CD4-positive, alpha-beta memory T cell (primary cell): ENCODE measurements at regions not wholly inside any gene's neighbourhood (a gene's known extent, or its start where the extent isn't known, plus 50 kb on each side); places are given as distances from the start of the nearest gene placed in this dataset.
"Not testable (repeated sequence)": the region's sequence is repeated elsewhere in the genome, so short reads cannot be mapped to it uniquely, and the experiment has no call there.

Source experiments
- CTCF ChIA-PET: fragments of 350-600 bp; sonication (Branson Sonifier 250); formaldehyde crosslinking; loops from one replicate; lab custom pipeline; 2021; ENCODE audit warnings: inconsistent platforms; ENCODE audit not compliant: partially characterized antibody; lab: Charles Lee
- POLR2A ChIA-PET: fragments of 350-600 bp; sonication (Branson Sonifier 250); formaldehyde crosslinking; loops from one replicate; lab custom pipeline; 2021; ENCODE audit not compliant: partially characterized antibody; lab: Charles Lee
- DNase-seq, 5 donors: peaks; one replicate each; pipeline versions ENCODE4 v3.0.0 to v3.0.0-alpha.2; 2020 to 2022; ENCODE audit warnings: mixed read lengths in 1 of 5
- H3K27ac ChIP-seq: one replicate; pipeline ENCODE4 v1.7.0; 2013; ENCODE audit warnings: low read depth, low read length
- H3K27me3 ChIP-seq: 2 replicates; pipeline ENCODE4 v1.7.0; 2013; ENCODE audit warnings: mild to moderate bottlenecking, low read length, moderate library complexity; ENCODE audit not compliant: insufficient read depth
- H3K36me3 ChIP-seq: 2 replicates; pipeline ENCODE4 v1.7.0; 2013; ENCODE audit warnings: mild to moderate bottlenecking, low read length, moderate library complexity; ENCODE audit not compliant: insufficient read depth
- H3K4me1 ChIP-seq: 2 replicates; pipeline ENCODE4 v1.7.0; 2013; ENCODE audit warnings: mild to moderate bottlenecking, low read length, moderate library complexity; ENCODE audit not compliant: insufficient read depth
- H3K4me3 ChIP-seq, 2 donors: one replicate each; pipeline ENCODE4 v1.7.0; 2013; ENCODE audit warnings: low read length in 2 of 2, mild to moderate bottlenecking in 1 of 2
- H3K9me3 ChIP-seq, 2 donors: one replicate each; pipeline ENCODE4 v1.7.0; 2013; ENCODE audit warnings: low read length in 2 of 2, control low read depth in 1 of 2; ENCODE audit not compliant: control insufficient read depth in 1 of 2
- H3K27ac Mint-ChIP-seq, 7 donors: one replicate each; pipeline ENCODE4 v1.8.0; 2020 to 2021; ENCODE audit warnings: mixed read lengths in 7 of 7, mild to moderate bottlenecking in 6 of 7, inconsistent platforms in 3 of 7, moderate library complexity in 3 of 7
- H3K27me3 Mint-ChIP-seq, 2 donors: one replicate each; pipeline ENCODE4 v1.8.0; 2020 to 2021; ENCODE audit warnings: mixed read lengths in 2 of 2
- H3K36me3 Mint-ChIP-seq, 2 donors: one replicate each; pipeline ENCODE4 v1.8.0; 2020 to 2021; ENCODE audit warnings: mixed read lengths in 2 of 2, inconsistent platforms in 1 of 2, mild to moderate bottlenecking in 1 of 2
- H3K4me1 Mint-ChIP-seq, 4 donors: one replicate each; pipeline ENCODE4 v1.8.0; 2020 to 2021; ENCODE audit warnings: mixed read lengths in 4 of 4, mild to moderate bottlenecking in 1 of 4
- H3K4me3 Mint-ChIP-seq, 8 donors: one replicate each; pipeline ENCODE4 v1.8.0; 2020 to 2021; ENCODE audit warnings: mixed read lengths in 8 of 8, mild to moderate bottlenecking in 7 of 8, moderate library complexity in 6 of 8, inconsistent platforms in 3 of 8
- H3K9me3 Mint-ChIP-seq, 8 donors: one replicate each; pipeline ENCODE4 v1.8.0; 2020 to 2021; ENCODE audit warnings: mixed read lengths in 8 of 8, mild to moderate bottlenecking in 5 of 8, inconsistent platforms in 3 of 8, moderate library complexity in 1 of 8
- intact Hi-C: fragments of 100-400 bp; cut with micrococcal nuclease; formaldehyde crosslinking; loops from one replicate; pipeline ENCODE4 v1.15.1; 2023

- not testable (repeated sequence) for H3K9me3 ChIP-seq, H3K4me3 Mint-ChIP-seq
Measured at GRCh38 chr12:84154991-84155930, 757.3 kb downstream of the SLC6A15 start.

GRCh38 chr12:84154439-84154990 lies 758.1 kb downstream of the SLC6A15 start:
- H3K9me3 ChIP-seq, H3K27ac ChIP-seq, DNase-seq, H3K4me1 Mint-ChIP-seq, H3K4me3 ChIP-seq, H3K36me3 Mint-ChIP-seq, POLR2A ChIA-PET, H3K4me3 Mint-ChIP-seq, H3K36me3 ChIP-seq, H3K27me3 Mint-ChIP-seq, intact Hi-C loops, H3K4me1 ChIP-seq, CTCF ChIA-PET, H3K27me3 ChIP-seq, H3K27ac Mint-ChIP-seq: not testable (repeated sequence)
- peaks cover 0 to 10% (median 4%) of the 10 kb centered on the region in 8 donors for H3K9me3 Mint-ChIP-seq

More at GRCh38 chr12:84154991-84155930, 757.3 kb downstream of the SLC6A15 start:
- H3K36me3 ChIP-seq, intact Hi-C loops, DNase-seq, H3K36me3 Mint-ChIP-seq, CTCF ChIA-PET, H3K27ac Mint-ChIP-seq, POLR2A ChIA-PET, H3K4me1 ChIP-seq, H3K27ac ChIP-seq, H3K4me1 Mint-ChIP-seq, H3K4me3 ChIP-seq, H3K27me3 Mint-ChIP-seq, H3K9me3 Mint-ChIP-seq, H3K27me3 ChIP-seq: not testable (repeated sequence)

GRCh38 chr12:84150201-84150600 lies 762.4 kb downstream of the SLC6A15 start:
- H3K27me3 Mint-ChIP-seq = no peaks in the 10 kb centered on the region
- H3K9me3 ChIP-seq = no peaks in the 10 kb centered on the region
- H3K4me1 ChIP-seq = no peaks in the 10 kb centered on the region
- H3K27me3 ChIP-seq = no peaks in the 10 kb centered on the region
- H3K9me3 Mint-ChIP-seq = peaks cover 2 to 32% (median 6%) of the 10 kb centered on the region in 8 donors
- H3K4me1 Mint-ChIP-seq = no peaks in the 10 kb centered on the region
- intact Hi-C loops = no loop called here
- no peak overlapping the region for H3K27ac Mint-ChIP-seq
- ChIA-PET POLR2A (no interaction called here), CTCF (no interaction called here)
- no peaks in the 10 kb centered on the region for H3K36me3 ChIP-seq
- no peak overlapping the region for H3K4me3 Mint-ChIP-seq
- DNase-seq = no peak
- no peak overlapping the region for H3K27ac ChIP-seq
- no peaks in the 10 kb centered on the region for H3K36me3 Mint-ChIP-seq
- H3K4me3 ChIP-seq = no peak overlapping the region

GRCh38 chr12:84148335-84148734 lies 764.3 kb downstream of the SLC6A15 start:
- Mint-ChIP-seq H3K4me1 (no peaks in the 10 kb centered on the region), H3K27ac (no peak overlapping the region), H3K4me3 (no peak overlapping the region), H3K36me3 (no peaks in the 10 kb centered on the region), H3K27me3 (no peaks in the 10 kb centered on the region), H3K9me3 (peaks cover 2 to 27% (median 6%) of the 10 kb centered on the region in 8 donors)
- ChIA-PET POLR2A (no interaction called here), CTCF (no interaction called here)
- no peak for DNase-seq
- Histone ChIP-seq H3K27ac (no peak overlapping the region), H3K36me3 (no peaks in the 10 kb centered on the region), H3K9me3 (no peaks in the 10 kb centered on the region), H3K27me3 (no peaks in the 10 kb centered on the region), H3K4me3 (no peak overlapping the region), H3K4me1 (no peaks in the 10 kb centered on the region)
- intact Hi-C loops = no loop called here

GRCh38 chr12:84136862-84137367 lies 775.7 kb downstream of the SLC6A15 start:
- Mint-ChIP-seq H3K36me3 (no peaks in the 10 kb centered on the region), H3K27ac (no peak overlapping the region), H3K4me1 (no peaks in the 10 kb centered on the region), H3K27me3 (no peaks in the 10 kb centered on the region), H3K4me3 (no peak overlapping the region), H3K9me3 (peaks cover 0 to 6% (median 0%) of the 10 kb centered on the region in 8 donors)
- Histone ChIP-seq H3K36me3 (no peaks in the 10 kb centered on the region), H3K27ac (no peak overlapping the region), H3K4me3 (no peak overlapping the region), H3K9me3 (no peaks in the 10 kb centered on the region), H3K4me1 (no peaks in the 10 kb centered on the region), H3K27me3 (no peaks in the 10 kb centered on the region)
- DNase-seq = no peak
- POLR2A ChIA-PET = no interaction called here
- intact Hi-C loops = no loop called here
- CTCF ChIA-PET = no interaction called here

GRCh38 chr12:84135586-84136279 lies 776.9 kb downstream of the SLC6A15 start:
- Mint-ChIP-seq H3K27ac (no peak overlapping the region), H3K9me3 (peaks cover 0 to 6% (median 0%) of the 10 kb centered on the region in 8 donors), H3K36me3 (no peaks in the 10 kb centered on the region), H3K4me1 (no peaks in the 10 kb centered on the region), H3K27me3 (no peaks in the 10 kb centered on the region), H3K4me3 (no peak overlapping the region)
- H3K4me1 ChIP-seq = no peaks in the 10 kb centered on the region
- no peaks in the 10 kb centered on the region for H3K36me3 ChIP-seq
- intact Hi-C loops = no loop called here
- DNase-seq = no peak
- H3K27me3 ChIP-seq = no peaks in the 10 kb centered on the region
- no peaks in the 10 kb centered on the region for H3K9me3 ChIP-seq
- no peak overlapping the region for H3K4me3 ChIP-seq
- H3K27ac ChIP-seq = no peak overlapping the region
- CTCF ChIA-PET = no interaction called here
- POLR2A ChIA-PET = no interaction called here

- H3K4me3 Mint-ChIP-seq = no peak overlapping the region
- no peaks in the 10 kb centered on the region for H3K9me3 Mint-ChIP-seq
- no peaks in the 10 kb centered on the region for H3K4me1 Mint-ChIP-seq
- Histone ChIP-seq H3K4me1 (no peaks in the 10 kb centered on the region), H3K4me3 (no peak overlapping the region), H3K27me3 (no peaks in the 10 kb centered on the region), H3K36me3 (no peaks in the 10 kb centered on the region), H3K9me3 (no peaks in the 10 kb centered on the region), H3K27ac (no peak overlapping the region)
- ChIA-PET CTCF (no interaction called here), POLR2A (no interaction called here)
- H3K27me3 Mint-ChIP-seq = no peaks in the 10 kb centered on the region
- no peak overlapping the region for H3K27ac Mint-ChIP-seq
- intact Hi-C loops = no loop called here
- no peaks in the 10 kb centered on the region for H3K36me3 Mint-ChIP-seq
- DNase-seq = no peak
Measured at GRCh38 chr12:84134797-84135366, 777.7 kb downstream of the SLC6A15 start.
